Hematopoietic multipotent progenitor cell treated with erythropoietin and hydrocortisone succinate and interleukin-3 and kit ligand, for 15 days (in vitro differentiated cells): ENCODE measurements at regions not wholly inside any gene's neighbourhood (a gene's known extent, or its start where the extent isn't known, plus 50 kb on each side); places are given as distances from the start of the nearest gene placed in this dataset.

Experiments used
- DNase-seq: peaks from one replicate; pipeline ENCODE4 v3.0.0-alpha.2; 2015; ENCODE audit warnings: low spot score

- DNase-seq = no peak
Observed at GRCh38 chr1:157189096-157189495, 50.9 kb upstream of the ETV3 start.
